GM12878 (cell line): ENCODE measurements at regions not wholly inside any gene's neighbourhood (a gene's known extent, or its start where the extent isn't known, plus 50 kb on each side); places are given as distances from the start of the nearest gene placed in this dataset.
A peak's percentile ranks its signal among the peaks of the same experiment; 100 is the strongest.

ENCODE experiments used
- ATAC-seq: fragments of 200-7000 bp; cut with Tn5 transposase; 3 replicates; pipeline ENCODE4 v1.9.1; 2020; ENCODE audit warnings: mild to moderate bottlenecking, moderate library complexity
- BruUV-seq: library from RNA; stranded (reverse); fragments of 400-500 nt; replicated peaks from 2 replicates; lab custom pipeline; 2021; lab: Mats Ljungman, UMichigan
- CTCF ChIA-PET: fragments of 300-600 bp; sonication (Branson Sonifier 250); formaldehyde crosslinking; extraction: SDS; loops from one replicate; lab custom pipeline; 2021; ENCODE audit warnings: inconsistent platforms; lab: Yijun Ruan, JAX
- POLR2A ChIA-PET: fragments of 350-600 bp; formaldehyde crosslinking; extraction: SDS; loops from one replicate; lab custom pipeline; 2021; ENCODE audit warnings: inconsistent platforms; lab: Charles Lee
- RAD21 ChIA-PET: fragments of 300-600 bp; sonication (Branson Sonifier 250); formaldehyde crosslinking; loops from one replicate; lab custom pipeline; 2023; ENCODE audit warnings: antibody characterized with exemption; ENCODE audit not compliant: unreplicated experiment; lab: Charles Lee
- SMC1A ChIA-PET: fragments of 300-600 bp; sonication (Branson Sonifier 250); formaldehyde crosslinking; loops from one replicate; lab custom pipeline; 2023; ENCODE audit not compliant: unreplicated experiment, uncharacterized antibody; lab: Charles Lee
- DNase-seq: peaks from one replicate; pipeline ENCODE4 v3.0.0-alpha.2; 2011; ENCODE audit warnings: low read depth, low spot score
- FAIRE-seq: peaks from 3 replicates; lab custom pipeline; 2011; peaks lifted over from hg19 to GRCh38; lab: Jason Lieb, UNC
- H2AFZ ChIP-seq: 2 replicates; pipeline ENCODE4 v1.6.0; 2011; ENCODE audit warnings: low read depth, low read length, control low read depth; ENCODE audit not compliant: control insufficient read depth
- H3K27ac ChIP-seq: 2 replicates; pipeline ENCODE4 v1.5.1; 2011; ENCODE audit warnings: control low read depth; ENCODE audit not compliant: control insufficient read depth, insufficient read depth
- H3K27me3 ChIP-seq, 2 experiments: replicated peaks in 1 of 2; 2 replicates each; pipeline versions ENCODE4 v1.6.0 to v1.6.1; 2011; ENCODE audit warnings: low read length in 1 of 2; ENCODE audit not compliant: control insufficient read depth in 2 of 2, insufficient read depth in 2 of 2
- H3K36me3 ChIP-seq, 2 experiments: 2 replicates each; pipeline ENCODE4 v1.5.1; 2011; ENCODE audit warnings: low read length in 1 of 2; ENCODE audit not compliant: control insufficient read depth in 2 of 2, insufficient read depth in 2 of 2
- H3K4me1 ChIP-seq: 2 replicates; pipeline ENCODE4 v1.6.1; 2011; ENCODE audit warnings: mild to moderate bottlenecking, low read length, moderate library complexity, mixed read lengths; ENCODE audit not compliant: control insufficient read depth, insufficient read depth
- H3K4me2 ChIP-seq: 2 replicates; pipeline ENCODE4 v1.6.0; 2011; ENCODE audit warnings: control low read depth; ENCODE audit not compliant: control insufficient read depth, insufficient read depth
- H3K4me3 ChIP-seq: fragments of 200-600 bp; sonication (generic); 2 replicates; pipeline ENCODE4 v1.5.1; 2016
- H3K79me2 ChIP-seq: 2 replicates; pipeline ENCODE4 v1.6.0; 2011; ENCODE audit warnings: low read length; ENCODE audit not compliant: control insufficient read depth, insufficient read depth
- H3K9ac ChIP-seq: 2 replicates; pipeline ENCODE4 v1.8.0; 2011; ENCODE audit warnings: low read length, control low read depth, mixed read lengths; ENCODE audit not compliant: control insufficient read depth, insufficient read depth
- H3K9me3 ChIP-seq: replicated peaks from 3 replicates; pipeline ENCODE4 v1.5.1; 2011; ENCODE audit warnings: mild to moderate bottlenecking, low read length; ENCODE audit not compliant: control insufficient read depth, insufficient read depth
- H4K20me1 ChIP-seq: 2 replicates; pipeline ENCODE4 v1.6.0; 2011; ENCODE audit not compliant: control insufficient read depth, insufficient read depth
- BACH1 ChIP-seq: fragments of 450-650 bp; IDR thresholded peaks from 2 replicates; pipeline ENCODE4 v1.6.1; 2017; ENCODE audit warnings: mild to moderate bottlenecking, borderline replicate concordance
- CTCF ChIP-seq, 3 experiments: IDR thresholded peaks in 2 of 3; conservative IDR thresholded peaks in 1 of 3; 2 replicates each; pipeline ENCODE4 v1.5.1; 2011; ENCODE audit warnings: low read depth in 3 of 3, low read length in 3 of 3, mild to moderate bottlenecking in 3 of 3, control low read depth in 2 of 3, moderate library complexity in 2 of 3, inconsistent platforms in 1 of 3, mixed read lengths in 1 of 3; ENCODE audit not compliant: control insufficient read depth in 2 of 3, insufficient read depth in 1 of 3; ENCODE audit errors: extremely low read depth in 1 of 3
- IKZF1 ChIP-seq: fragments of 450-650 bp; conservative IDR thresholded peaks from 2 replicates; pipeline ENCODE4 v1.6.1; 2017; ENCODE audit warnings: antibody characterized with exemption, mild to moderate bottlenecking
- LARP7 ChIP-seq: fragments of 450-650 bp; IDR thresholded peaks from 2 replicates; pipeline ENCODE4 v1.6.1; 2017; ENCODE audit warnings: mild to moderate bottlenecking
- MEF2B ChIP-seq: fragments of 450-650 bp; IDR thresholded peaks from 2 replicates; pipeline ENCODE4 v1.6.1; 2018; ENCODE audit warnings: mild to moderate bottlenecking, moderate library complexity; ENCODE audit not compliant: partially characterized antibody, poor library complexity, severe bottlenecking
- NR2F1 ChIP-seq: fragments of 450-650 bp; conservative IDR thresholded peaks from 2 replicates; pipeline ENCODE4 v1.6.1; 2017; ENCODE audit warnings: mild to moderate bottlenecking
- PKNOX1 ChIP-seq: fragments of 450-650 bp; IDR thresholded peaks from 2 replicates; pipeline ENCODE4 v1.6.1; 2016; ENCODE audit warnings: mild to moderate bottlenecking
- RCOR1 ChIP-seq: conservative IDR thresholded peaks from 2 replicates; pipeline ENCODE4 v1.6.1; 2012; ENCODE audit warnings: low read depth, low read length, improper control_type of control experiment
- SREBF2 ChIP-seq: IDR thresholded peaks from 2 replicates; pipeline ENCODE4 v1.6.1; 2012; ENCODE audit warnings: mild to moderate bottlenecking, low read length
- STAT1 ChIP-seq: fragments of 450-650 bp; conservative IDR thresholded peaks from 2 replicates; pipeline ENCODE4 v1.6.1; 2014; ENCODE audit warnings: antibody characterized with exemption, mild to moderate bottlenecking
- STAT3 ChIP-seq: IDR thresholded peaks from 2 replicates; pipeline ENCODE4 v1.6.1; 2011; ENCODE audit warnings: low read depth, low read length, improper control_type of control experiment
- YY1 ChIP-seq: IDR thresholded peaks from 2 replicates; pipeline ENCODE4 v1.6.1; 2011; ENCODE audit warnings: low read depth, mild to moderate bottlenecking, low read length
- ZBED1 ChIP-seq: IDR thresholded peaks from 2 replicates; pipeline ENCODE4 v1.6.1; 2016; ENCODE audit warnings: borderline replicate concordance
- ZNF207 ChIP-seq: fragments of 450-650 bp; IDR thresholded peaks from 2 replicates; pipeline ENCODE4 v1.6.1; 2014; ENCODE audit warnings: antibody characterized with exemption, mild to moderate bottlenecking, borderline replicate concordance
- WGBS: methylation state at CpG from one replicate; pipeline ENCODE4 v1.1.6; 2016; ENCODE audit warnings: low lambda C conversion rate; ENCODE audit not compliant: insufficient replicate concordance, insufficient coverage; ENCODE audit errors: missing lambda C conversion rate; 5-methylcytosine and 5-hydroxymethylcytosine counted together
- in situ Hi-C: fragments of 300-500 bp; cut with MboI; formaldehyde crosslinking; loops from 9 replicates; pipeline ENCODE4 v1.14.3; 2018; ENCODE audit warnings: mixed read lengths
- intact Hi-C: fragments of 100-400 bp; cut with micrococcal nuclease; formaldehyde crosslinking; loops from one replicate; pipeline ENCODE4 v1.14.2; 2022; ENCODE audit not compliant: unreplicated experiment

DNA sequence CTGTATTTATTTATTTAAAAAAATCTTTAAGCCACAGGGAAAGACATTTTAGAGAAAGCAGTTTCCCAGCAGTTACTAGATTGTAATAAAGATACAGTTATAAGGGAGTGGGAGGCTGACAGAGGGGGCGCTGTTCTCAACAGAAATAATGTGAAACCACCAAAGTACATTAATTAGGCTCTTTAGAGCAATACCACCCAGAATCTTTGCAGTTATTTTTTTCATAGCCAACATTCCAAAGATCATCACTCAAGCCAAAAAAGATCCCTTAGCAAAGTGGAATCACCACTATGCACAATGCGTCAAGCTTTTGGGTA, 331.3 kb upstream of the DEFB112 start:
- ChIA-PET CTCF (interaction anchor here (0.6 to 1.1 kb wide), 2 partner anchors 68 to 668 kb away, joined by 3 read pairs; no protein-coding TSS in a partner anchor), RAD21 (no interaction called here), SMC1A (interaction anchor here (1.2 kb wide), 1 partner anchor 10 kb away, joined by 4 read pairs; no protein-coding TSS in a partner anchor), POLR2A (no interaction called here)
- Histone ChIP-seq H3K4me1 (no peaks in the 10 kb centered on the region), H4K20me1 (no peaks in the 10 kb centered on the region), H3K4me2 (no peak overlapping the region), H3K27me3 (no peaks in the 10 kb centered on the region), H3K4me3 (no peak overlapping the region), H2AFZ (no peak overlapping the region), H3K27ac (no peak overlapping the region), H3K79me2 (no peaks in the 10 kb centered on the region), H3K9ac (no peak overlapping the region), H3K36me3 (no peaks in the 10 kb centered on the region), H3K9me3 (no peaks in the 10 kb centered on the region)
- 48% methylated on average over 2 of the region's 2 CpGs for WGBS
- BruUV-seq = no TSS peak
- DNase-seq (no peak), ATAC-seq (no peak; the same call in 2 of the 3 replicates), FAIRE-seq (no peak)
- intact Hi-C loops (no loop called here), in situ Hi-C loops (no loop called here)
- TF ChIP-seq SREBF2 (no peak), CTCF (IDR thresholded peaks at IDR 0.05 in 2 of 3, conservative IDR thresholded peaks at IDR 0.05 in 1 of 3; ENCODE audit: control insufficient read depth in 2 of 3, extremely low read depth in 1 of 3, insufficient read depth in 1 of 3, low read depth in 3 of 3, low read length in 3 of 3) (peak in 2 of 3 experiments; percentile 6 to 13; a peak in 1 of 6 replicates)

- Histone ChIP-seq H2AFZ (no peak overlapping the region), H3K27me3 (no peaks in the 10 kb centered on the region), H3K27ac (no peak overlapping the region), H3K36me3 (no peaks in the 10 kb centered on the region), H3K9me3 (no peaks in the 10 kb centered on the region), H3K79me2 (no peaks in the 10 kb centered on the region), H3K4me2 (no peak overlapping the region), H4K20me1 (no peaks in the 10 kb centered on the region), H3K4me1 (no peaks in the 10 kb centered on the region), H3K4me3 (no peak overlapping the region), H3K9ac (no peak overlapping the region)
- SMC1A ChIA-PET = no interaction called here
- FAIRE-seq (no peak), DNase-seq (no peak), ATAC-seq (no peak)
- intact Hi-C loops (no loop called here), in situ Hi-C loops (no loop called here)
- POLR2A ChIA-PET = no interaction called here
- RAD21 ChIA-PET = no interaction called here
- no TSS peak for BruUV-seq
- WGBS = 35% methylated on average over 1 of the region's 1 CpG
- CTCF ChIA-PET = no interaction called here
- TF ChIP-seq BACH1 (no peak), NR2F1 (no peak), ZNF207 (no peak), STAT1 (no peak), MEF2B (no peak), YY1 (no peak), PKNOX1 (no peak), IKZF1 (no peak), STAT3 (no peak), ZBED1 (no peak), LARP7 (no peak), RCOR1 (no peak)
Observed at GRCh38 chr6:50390416-50390815, 322.9 kb upstream of the TFAP2D start.
